ENCODE measurements at regions not wholly inside any gene's neighbourhood (a gene's known extent, or its start where the extent isn't known, plus 50 kb on each side); places are given as distances from the start of the nearest gene placed in this dataset.

- no peak for ATAC-seq
- intact Hi-C loops (cut with micrococcal nuclease): no loop called here
- H3K79me2 ChIP-seq (ENCODE audit: low read length): no peaks in the 10 kb centered on the region
- ChIA-PET POLR2A (ENCODE audit: unreplicated experiment) (no interaction called here), CTCF (no interaction called here)
- H3K9ac ChIP-seq (ENCODE audit: low read length): no peak overlapping the region
- no peak for DNase-seq
- H3F3A ChIP-seq (ENCODE audit: low read length, unreplicated experiment): no peaks in the 10 kb centered on the region
- peaks cover 3% of the 10 kb centered on the region; the same call in 1 of the 2 replicates for H3K4me1 ChIP-seq (ENCODE audit: insufficient read depth, low read length)
- BruUV-seq (replicated peaks): no TSS peak
- H3K4me2 ChIP-seq (ENCODE audit: low read length): no peak overlapping the region
- no peak overlapping the region for H3K4me3 ChIP-seq (ENCODE audit: low read length)
- H3K27me3 ChIP-seq (ENCODE audit: low read length): no peaks in the 10 kb centered on the region
- TF ChIP-seq CTCF (conservative IDR thresholded peaks at IDR 0.05; ENCODE audit: low read depth, low read length) (no peak), EZH2 (IDR thresholded peaks at IDR 0.05; ENCODE audit: low read length, unreplicated experiment) (no peak), EZH2phosphoT487 (IDR thresholded peaks at IDR 0.05; ENCODE audit: borderline replicate concordance, low read length) (no peak)
- no peaks in the 10 kb centered on the region for H4K20me1 ChIP-seq (ENCODE audit: low read length)
- no peaks in the 10 kb centered on the region for H3K9me3 ChIP-seq (ENCODE audit: low read length)
- no peak overlapping the region for H2AFZ ChIP-seq (ENCODE audit: low read length)
- no peaks in the 10 kb centered on the region for H3K9me2 ChIP-seq (replicated peaks; ENCODE audit: low read length)
- H3K36me3 ChIP-seq (ENCODE audit: low read depth, low read length): no peaks in the 10 kb centered on the region
- H3K27ac ChIP-seq (ENCODE audit: low read length): no peak overlapping the region
These were observed 298.2 kb downstream of the SAMD5 start for GRCh38 chr6:147806697-147807096.

GRCh38 chr6:147808640-147809039, 300.1 kb downstream of the SAMD5 start:
- ATAC-seq (no peak), DNase-seq (no peak)
- Histone ChIP-seq H3K36me3 (ENCODE audit: low read depth, low read length) (no peaks in the 10 kb centered on the region), H3K27me3 (ENCODE audit: low read length) (no peaks in the 10 kb centered on the region), H3K79me2 (ENCODE audit: low read length) (no peaks in the 10 kb centered on the region), H3K4me3 (ENCODE audit: low read length) (no peak overlapping the region), H3K27ac (ENCODE audit: low read length) (no peak overlapping the region), H3F3A (ENCODE audit: low read length, unreplicated experiment) (no peaks in the 10 kb centered on the region), H3K4me1 (ENCODE audit: insufficient read depth, low read length) (peaks cover 3% of the 10 kb centered on the region; the same call in 1 of the 2 replicates), H3K4me2 (ENCODE audit: low read length) (no peak overlapping the region), H4K20me1 (ENCODE audit: low read length) (no peaks in the 10 kb centered on the region), H3K9me2 (replicated peaks; ENCODE audit: low read length) (no peaks in the 10 kb centered on the region), H2AFZ (ENCODE audit: low read length) (no peak overlapping the region), H3K9me3 (ENCODE audit: low read length) (no peaks in the 10 kb centered on the region), H3K9ac (ENCODE audit: low read length) (no peak overlapping the region)
- TF ChIP-seq CTCF (conservative IDR thresholded peaks at IDR 0.05; ENCODE audit: low read depth, low read length) (no peak), EZH2 (IDR thresholded peaks at IDR 0.05; ENCODE audit: low read length, unreplicated experiment) (no peak), EZH2phosphoT487 (IDR thresholded peaks at IDR 0.05; ENCODE audit: borderline replicate concordance, low read length) (no peak)
- no TSS peak for BruUV-seq (replicated peaks)
- intact Hi-C loops (cut with micrococcal nuclease): no loop called here
- ChIA-PET POLR2A (ENCODE audit: unreplicated experiment) (no interaction called here), CTCF (no interaction called here)

GRCh38 chr6:147811913-147812629, 303.6 kb downstream of the SAMD5 start:
- POLR2A ChIA-PET (ENCODE audit: unreplicated experiment): no interaction called here
- H3K9me3 ChIP-seq (ENCODE audit: low read length): no peaks in the 10 kb centered on the region
- BruUV-seq (replicated peaks): no TSS peak

More at GRCh38 chr6:147811913-147812629, 303.6 kb downstream of the SAMD5 start:
- DNase-seq (no peak), ATAC-seq (no peak)
- Histone ChIP-seq H3K9ac (ENCODE audit: low read length) (no peak overlapping the region), H3K79me2 (ENCODE audit: low read length) (no peaks in the 10 kb centered on the region), H2AFZ (ENCODE audit: low read length) (no peak overlapping the region), H3F3A (ENCODE audit: low read length, unreplicated experiment) (no peaks in the 10 kb centered on the region), H3K36me3 (ENCODE audit: low read depth, low read length) (no peaks in the 10 kb centered on the region), H3K27me3 (ENCODE audit: low read length) (no peaks in the 10 kb centered on the region), H3K4me1 (ENCODE audit: insufficient read depth, low read length) (no peaks in the 10 kb centered on the region), H3K9me2 (replicated peaks; ENCODE audit: low read length) (no peaks in the 10 kb centered on the region), H3K4me3 (ENCODE audit: low read length) (no peak overlapping the region), H3K4me2 (ENCODE audit: low read length) (no peak overlapping the region), H4K20me1 (ENCODE audit: low read length) (no peaks in the 10 kb centered on the region), H3K27ac (ENCODE audit: low read length) (no peak overlapping the region)
- TF ChIP-seq EZH2 (IDR thresholded peaks at IDR 0.05; ENCODE audit: low read length, unreplicated experiment) (no peak), CTCF (conservative IDR thresholded peaks at IDR 0.05; ENCODE audit: low read depth, low read length) (no peak), EZH2phosphoT487 (IDR thresholded peaks at IDR 0.05; ENCODE audit: borderline replicate concordance, low read length) (no peak)
- CTCF ChIA-PET: no interaction called here
- intact Hi-C loops (cut with micrococcal nuclease): no loop called here

Measured in PC-3 (cell line).